ENCODE measurements at regions not wholly inside any gene's neighbourhood (a gene's known extent, or its start where the extent isn't known, plus 50 kb on each side); places are given as distances from the start of the nearest gene placed in this dataset.
"Not testable (repeated sequence)": the region's sequence is repeated elsewhere in the genome, so short reads cannot be mapped to it uniquely, and the experiment has no call there.

- not testable (repeated sequence) for ATAC-seq; H3F3A ChIP-seq (replicated peaks; ENCODE audit: low read depth); H2AFZ ChIP-seq; H3K9me3 Mint-ChIP-seq; H3K27ac Mint-ChIP-seq; H3K4me3 Mint-ChIP-seq; H3K4me2 ChIP-seq; H3K4me1 ChIP-seq (ENCODE audit: insufficient read depth); DNase-seq (ENCODE audit: low spot score); H3K9me2 ChIP-seq (ENCODE audit: insufficient read depth); H3K27me3 ChIP-seq (ENCODE audit: insufficient read depth); H4K20me1 ChIP-seq (replicated peaks; ENCODE audit: insufficient read depth); H3K36me3 Mint-ChIP-seq (ENCODE audit: low read depth); H3K4me1 Mint-ChIP-seq; H3K27me3 Mint-ChIP-seq (ENCODE audit: insufficient read depth, low read depth, poor library complexity); H3K4me3 ChIP-seq; H3K27ac ChIP-seq (ENCODE audit: low read depth); H3K36me3 ChIP-seq (ENCODE audit: insufficient read depth); H3K79me2 ChIP-seq (replicated peaks; ENCODE audit: insufficient read depth)
These were observed 182.5 kb upstream of the FAM20C start for GRCh38 chr7:9919-10318.

- not testable (repeated sequence) for DNase-seq (ENCODE audit: low spot score); H3K79me2 ChIP-seq (replicated peaks; ENCODE audit: insufficient read depth); H3K4me2 ChIP-seq; H3K27ac ChIP-seq (ENCODE audit: low read depth); H3K4me3 Mint-ChIP-seq; H3K9me2 ChIP-seq (ENCODE audit: insufficient read depth); H3K36me3 Mint-ChIP-seq (ENCODE audit: low read depth); H3K4me3 ChIP-seq; ATAC-seq; H3K4me1 Mint-ChIP-seq; H3F3A ChIP-seq (replicated peaks; ENCODE audit: low read depth); H2AFZ ChIP-seq; H4K20me1 ChIP-seq (replicated peaks; ENCODE audit: insufficient read depth); H3K9me3 Mint-ChIP-seq; H3K27me3 Mint-ChIP-seq (ENCODE audit: insufficient read depth, low read depth, poor library complexity); H3K4me1 ChIP-seq (ENCODE audit: insufficient read depth); H3K27ac Mint-ChIP-seq; H3K27me3 ChIP-seq (ENCODE audit: insufficient read depth); H3K36me3 ChIP-seq (ENCODE audit: insufficient read depth)
These were observed 159.6 kb upstream of the FAM20C start for GRCh38 chr7:32565-33280.

- H3K4me3 ChIP-seq; H3K27me3 ChIP-seq (ENCODE audit: insufficient read depth); H3K27me3 Mint-ChIP-seq (ENCODE audit: insufficient read depth, low read depth, poor library complexity); H3K27ac ChIP-seq (ENCODE audit: low read depth); H3K27ac Mint-ChIP-seq; H3K9me2 ChIP-seq (ENCODE audit: insufficient read depth); H3K4me1 Mint-ChIP-seq; H3K4me2 ChIP-seq; H3F3A ChIP-seq (replicated peaks; ENCODE audit: low read depth); H3K36me3 ChIP-seq (ENCODE audit: insufficient read depth); H3K4me3 Mint-ChIP-seq; H3K9me3 Mint-ChIP-seq; H3K79me2 ChIP-seq (replicated peaks; ENCODE audit: insufficient read depth); H3K36me3 Mint-ChIP-seq (ENCODE audit: low read depth); H4K20me1 ChIP-seq (replicated peaks; ENCODE audit: insufficient read depth); H3K4me1 ChIP-seq (ENCODE audit: insufficient read depth); H2AFZ ChIP-seq; DNase-seq (ENCODE audit: low spot score): not testable (repeated sequence)
- ATAC-seq = peak; percentile 9; the same call in 2 of the 3 replicates
These were observed 157.2 kb upstream of the FAM20C start for GRCh38 chr7:35121-35541.

- not testable (repeated sequence) for H3K4me1 Mint-ChIP-seq; H3K79me2 ChIP-seq (replicated peaks; ENCODE audit: insufficient read depth); H4K20me1 ChIP-seq (replicated peaks; ENCODE audit: insufficient read depth); H3F3A ChIP-seq (replicated peaks; ENCODE audit: low read depth); H3K36me3 ChIP-seq (ENCODE audit: insufficient read depth); H3K27ac Mint-ChIP-seq; H3K4me2 ChIP-seq; H3K9me3 Mint-ChIP-seq; H3K4me3 ChIP-seq; H3K9me2 ChIP-seq (ENCODE audit: insufficient read depth); H3K36me3 Mint-ChIP-seq (ENCODE audit: low read depth); H3K27ac ChIP-seq (ENCODE audit: low read depth); H3K27me3 ChIP-seq (ENCODE audit: insufficient read depth); H3K4me1 ChIP-seq (ENCODE audit: insufficient read depth); ATAC-seq; DNase-seq (ENCODE audit: low spot score); H2AFZ ChIP-seq; H3K4me3 Mint-ChIP-seq; H3K27me3 Mint-ChIP-seq (ENCODE audit: insufficient read depth, low read depth, poor library complexity)
These were observed 155.8 kb upstream of the FAM20C start for GRCh38 chr7:36539-36938.

- not testable (repeated sequence) for H3K4me2 ChIP-seq; H4K20me1 ChIP-seq (replicated peaks; ENCODE audit: insufficient read depth); H3K9me2 ChIP-seq (ENCODE audit: insufficient read depth); H3K4me3 ChIP-seq; H3K27ac Mint-ChIP-seq; H3F3A ChIP-seq (replicated peaks; ENCODE audit: low read depth); DNase-seq (ENCODE audit: low spot score); H3K4me3 Mint-ChIP-seq; H3K9me3 Mint-ChIP-seq; H3K27me3 Mint-ChIP-seq (ENCODE audit: insufficient read depth, low read depth, poor library complexity); H2AFZ ChIP-seq; H3K4me1 Mint-ChIP-seq; H3K27ac ChIP-seq (ENCODE audit: low read depth); H3K36me3 Mint-ChIP-seq (ENCODE audit: low read depth); H3K79me2 ChIP-seq (replicated peaks; ENCODE audit: insufficient read depth); ATAC-seq; H3K27me3 ChIP-seq (ENCODE audit: insufficient read depth); H3K36me3 ChIP-seq (ENCODE audit: insufficient read depth); H3K4me1 ChIP-seq (ENCODE audit: insufficient read depth)
These were observed 154.7 kb upstream of the FAM20C start for GRCh38 chr7:37656-38055.

- H3K36me3 Mint-ChIP-seq (ENCODE audit: low read depth); H3F3A ChIP-seq (replicated peaks; ENCODE audit: low read depth); H3K4me2 ChIP-seq; H3K9me3 Mint-ChIP-seq; H3K27ac ChIP-seq (ENCODE audit: low read depth); H3K4me1 ChIP-seq (ENCODE audit: insufficient read depth); H3K27me3 ChIP-seq (ENCODE audit: insufficient read depth); H3K27me3 Mint-ChIP-seq (ENCODE audit: insufficient read depth, low read depth, poor library complexity); H3K79me2 ChIP-seq (replicated peaks; ENCODE audit: insufficient read depth); H3K4me1 Mint-ChIP-seq; H2AFZ ChIP-seq; H3K4me3 ChIP-seq; H3K9me2 ChIP-seq (ENCODE audit: insufficient read depth); H3K4me3 Mint-ChIP-seq; DNase-seq (ENCODE audit: low spot score); H4K20me1 ChIP-seq (replicated peaks; ENCODE audit: insufficient read depth); H3K36me3 ChIP-seq (ENCODE audit: insufficient read depth); ATAC-seq; H3K27ac Mint-ChIP-seq: not testable (repeated sequence)
These were observed 153.9 kb upstream of the FAM20C start for GRCh38 chr7:38444-38843.

Data from GM23338 (cell line).